ENCODE measurements at regions not wholly inside any gene's neighbourhood (a gene's known extent, or its start where the extent isn't known, plus 50 kb on each side); places are given as distances from the start of the nearest gene placed in this dataset.
"Not testable (repeated sequence)": the region's sequence is repeated elsewhere in the genome, so short reads cannot be mapped to it uniquely, and the experiment has no call there.

GRCh38 chr10:46645110-46645509 is 66.2 kb downstream of the SYT15 start:
- not testable (repeated sequence) for DNase-seq (ENCODE audit: low read depth)

DNA sequence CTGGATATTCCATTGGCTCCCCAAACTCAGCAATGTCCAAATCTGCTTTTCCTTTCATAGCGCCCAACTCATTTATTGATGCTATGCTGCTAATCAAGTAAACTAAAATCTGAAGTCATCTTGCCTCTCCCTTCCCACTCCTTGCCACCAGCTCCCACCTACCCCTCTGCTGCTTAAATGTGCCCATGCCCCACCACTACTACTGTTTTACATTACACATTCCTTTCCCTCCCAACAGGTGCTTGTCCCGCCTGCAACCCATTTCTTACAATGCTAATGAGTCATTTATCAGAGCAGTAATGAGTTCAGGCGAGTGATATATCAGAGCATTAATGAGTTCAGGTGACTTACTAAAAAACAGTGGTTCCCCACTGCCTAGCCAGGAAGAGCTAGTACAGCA is 67.2 kb downstream of the SYT15 start:
- not testable (repeated sequence) for DNase-seq (ENCODE audit: low read depth)

DNA sequence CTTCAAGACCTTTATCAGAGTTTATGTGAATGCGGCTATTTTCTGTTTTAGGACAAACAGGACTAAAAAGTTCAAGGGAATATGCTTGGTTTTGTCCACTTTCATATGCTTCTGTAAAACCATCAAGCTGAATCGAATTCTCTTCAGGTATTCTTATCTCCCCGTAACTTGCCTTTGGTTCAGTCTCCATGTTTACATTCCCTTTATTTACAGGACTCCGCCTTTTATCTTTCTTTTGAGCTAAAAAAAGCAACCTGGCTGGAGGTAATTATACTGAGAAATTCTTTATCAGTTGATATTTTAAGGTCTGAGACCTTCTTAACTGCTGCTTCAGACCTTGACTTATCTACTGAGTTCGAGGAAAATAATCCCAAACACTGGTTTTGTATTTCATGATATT is 72.0 kb downstream of the SYT15 start:
- DNase-seq (ENCODE audit: low read depth) = not testable (repeated sequence)

DNA sequence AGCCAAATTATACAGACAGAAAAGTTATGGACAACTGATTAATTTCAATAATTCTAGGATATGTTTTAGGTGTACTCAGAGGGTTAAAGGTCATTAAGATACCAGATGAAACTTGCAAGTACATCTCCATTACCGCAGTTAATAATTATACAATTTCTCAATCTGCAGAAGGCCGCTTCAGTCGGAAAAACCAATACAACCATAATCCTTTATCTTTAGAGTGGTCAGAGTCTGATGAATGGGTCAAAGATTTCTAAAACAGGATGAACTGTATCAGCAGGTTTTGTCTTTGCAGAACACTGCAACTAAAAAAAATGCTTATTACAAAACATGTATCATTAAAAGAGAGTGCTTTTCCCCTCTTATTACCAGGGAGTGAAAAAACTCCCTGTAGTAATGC is 78.5 kb downstream of the SYT15 start:
- DNase-seq (ENCODE audit: low read depth) = not testable (repeated sequence)

GRCh38 chr10:46660027-46660834 is 81.3 kb downstream of the SYT15 start:
- DNase-seq (ENCODE audit: low read depth) = not testable (repeated sequence)

GRCh38 chr10:46660835-46661164 is 81.9 kb downstream of the SYT15 start:
- DNase-seq (ENCODE audit: low read depth) = not testable (repeated sequence)

DNA sequence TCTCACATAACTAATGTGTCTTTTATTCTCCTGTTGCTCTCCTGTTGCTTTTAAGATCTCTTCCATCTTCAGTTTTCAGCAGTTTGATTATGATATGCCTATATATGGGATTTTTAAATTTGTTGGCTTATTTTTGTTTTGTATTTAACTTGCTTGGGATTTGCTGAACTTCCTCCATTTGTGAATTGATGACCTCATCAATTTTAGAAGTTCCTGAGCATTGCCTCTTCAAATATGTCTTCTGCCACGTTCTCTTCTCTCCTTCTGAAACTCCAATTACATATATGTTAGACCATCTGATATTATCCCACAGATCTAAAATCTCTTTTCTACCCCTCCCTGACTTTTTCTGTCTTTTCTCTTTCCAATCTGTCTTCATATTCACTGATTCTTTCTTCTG is 86.6 kb downstream of the SYT15 start:
- not testable (repeated sequence) for DNase-seq (ENCODE audit: low read depth)

DNA sequence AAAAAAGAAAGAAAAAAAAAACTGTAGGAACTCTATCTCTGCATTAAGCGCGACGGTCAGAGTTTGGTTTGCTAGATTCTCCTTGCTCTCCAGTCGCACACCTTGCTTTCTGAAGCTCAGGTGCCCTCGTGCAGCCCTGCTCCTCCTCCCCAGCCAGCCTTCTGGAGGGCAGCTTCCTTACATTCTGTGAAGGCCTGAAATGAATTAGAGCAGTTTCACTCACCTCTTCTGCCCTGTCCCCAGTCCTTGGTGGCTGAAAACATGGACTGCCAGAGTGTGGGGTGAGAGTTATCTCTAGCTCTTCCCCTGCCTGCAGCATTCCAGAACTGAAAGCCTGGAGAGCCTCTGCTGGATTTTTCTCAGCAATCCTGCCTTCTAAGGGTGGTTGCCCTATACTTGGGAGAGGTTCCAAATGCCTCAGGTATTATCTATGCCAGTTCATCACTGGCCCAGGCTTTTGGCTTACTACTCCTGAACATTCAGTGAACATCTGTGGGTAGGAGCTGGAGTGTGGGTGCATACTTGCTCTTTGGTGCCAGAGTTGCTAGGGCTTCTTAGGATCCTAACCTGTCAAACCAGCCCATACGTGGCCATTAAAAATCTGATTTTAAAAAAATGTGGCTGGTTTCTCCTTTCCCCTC is 89.5 kb downstream of the SYT15 start:
- not testable (repeated sequence) for DNase-seq (ENCODE audit: low read depth)

DNA sequence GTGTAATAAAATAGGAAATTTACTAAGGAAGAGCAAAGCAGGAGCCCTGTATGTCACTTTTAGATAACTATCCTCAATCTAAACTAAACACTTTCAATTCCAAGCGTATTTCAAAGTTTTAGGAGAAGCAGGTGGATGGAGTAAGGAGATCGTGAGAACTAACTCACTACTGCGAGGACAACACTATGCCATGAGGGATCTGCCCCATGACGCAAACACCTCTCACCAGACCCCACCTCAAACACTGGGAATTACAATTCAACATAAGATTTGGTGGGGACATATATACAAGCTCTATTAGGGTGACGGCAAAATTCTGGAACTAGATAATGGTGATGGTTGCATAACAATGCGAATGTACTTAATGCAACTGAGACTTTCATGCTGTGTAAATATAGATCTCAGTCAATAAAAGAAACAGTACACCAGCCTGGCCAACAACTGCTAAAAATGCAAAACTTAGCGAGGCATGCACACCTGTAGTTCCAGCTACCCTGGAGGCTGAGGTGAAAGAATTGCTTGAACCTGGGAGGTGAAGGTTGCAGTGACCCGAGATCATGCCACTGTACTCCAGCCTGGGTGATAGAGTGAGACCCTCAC is 99.0 kb downstream of the SYT15 start:
- not testable (repeated sequence) for DNase-seq (ENCODE audit: low read depth)

- DNase-seq (ENCODE audit: low read depth) = not testable (repeated sequence)
Observed at GRCh38 chr10:46691397-46691796, 112.5 kb downstream of the SYT15 start.

DNA sequence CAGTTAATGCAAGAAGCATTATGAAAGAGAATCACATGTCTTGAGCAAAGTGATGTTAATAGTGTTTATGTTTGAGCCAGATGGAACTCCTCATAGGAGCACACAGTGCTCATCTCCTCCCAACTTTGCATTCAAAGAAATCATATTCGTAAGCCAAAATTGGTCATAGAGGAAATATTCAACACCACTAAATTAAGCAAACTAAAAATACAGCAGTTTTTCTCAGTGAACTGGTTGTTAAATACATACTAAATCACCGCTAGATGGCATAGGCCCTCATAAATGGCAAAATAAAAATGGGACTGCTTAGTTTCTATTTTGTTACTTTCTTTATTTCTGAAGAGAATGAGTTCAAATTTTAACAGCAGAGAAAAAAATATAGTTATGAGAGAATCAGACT is 114.3 kb downstream of the SYT15 start:
- not testable (repeated sequence) for DNase-seq (ENCODE audit: low read depth)

- not testable (repeated sequence) for DNase-seq (ENCODE audit: low read depth)
Observed at GRCh38 chr10:46717264-46717663, 138.3 kb downstream of the SYT15 start.

- DNase-seq (ENCODE audit: low read depth) = not testable (repeated sequence)
Observed at GRCh38 chr10:46718014-46718413, 139.1 kb downstream of the SYT15 start.

- DNase-seq (ENCODE audit: low read depth) = peak; percentile 5
Observed at GRCh38 chr10:46720386-46720785, 141.5 kb downstream of the SYT15 start.

GRCh38 chr10:46720811-46721518 is 142.0 kb downstream of the SYT15 start:
- DNase-seq (ENCODE audit: low read depth) = not testable (repeated sequence)

DNA sequence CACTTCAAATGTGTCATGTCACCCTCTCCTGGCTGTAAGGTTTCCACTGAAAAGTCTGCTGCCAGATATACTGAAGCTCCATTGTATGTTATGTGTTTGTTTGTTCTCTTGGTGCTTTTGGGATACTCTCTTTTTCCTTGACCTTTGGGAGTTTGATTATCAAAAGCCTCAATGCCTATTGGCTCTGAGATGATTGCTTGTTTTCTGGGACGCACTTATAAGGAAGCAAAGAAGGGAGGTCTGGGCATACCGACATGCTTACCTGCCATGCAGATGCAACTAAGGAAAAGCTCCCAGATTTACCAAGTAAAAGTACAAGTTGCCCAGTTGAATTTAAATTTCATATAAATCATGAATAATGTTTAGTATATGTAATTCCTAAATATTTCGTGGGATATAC is 145.3 kb downstream of the SYT15 start:
- DNase-seq (ENCODE audit: low read depth) = not testable (repeated sequence)

- not testable (repeated sequence) for DNase-seq (ENCODE audit: low read depth)
Observed at GRCh38 chr10:46728359-46728758, 149.4 kb downstream of the SYT15 start.

- not testable (repeated sequence) for DNase-seq (ENCODE audit: low read depth)
Observed at GRCh38 chr10:46730729-46731128, 151.8 kb downstream of the SYT15 start.

DNA sequence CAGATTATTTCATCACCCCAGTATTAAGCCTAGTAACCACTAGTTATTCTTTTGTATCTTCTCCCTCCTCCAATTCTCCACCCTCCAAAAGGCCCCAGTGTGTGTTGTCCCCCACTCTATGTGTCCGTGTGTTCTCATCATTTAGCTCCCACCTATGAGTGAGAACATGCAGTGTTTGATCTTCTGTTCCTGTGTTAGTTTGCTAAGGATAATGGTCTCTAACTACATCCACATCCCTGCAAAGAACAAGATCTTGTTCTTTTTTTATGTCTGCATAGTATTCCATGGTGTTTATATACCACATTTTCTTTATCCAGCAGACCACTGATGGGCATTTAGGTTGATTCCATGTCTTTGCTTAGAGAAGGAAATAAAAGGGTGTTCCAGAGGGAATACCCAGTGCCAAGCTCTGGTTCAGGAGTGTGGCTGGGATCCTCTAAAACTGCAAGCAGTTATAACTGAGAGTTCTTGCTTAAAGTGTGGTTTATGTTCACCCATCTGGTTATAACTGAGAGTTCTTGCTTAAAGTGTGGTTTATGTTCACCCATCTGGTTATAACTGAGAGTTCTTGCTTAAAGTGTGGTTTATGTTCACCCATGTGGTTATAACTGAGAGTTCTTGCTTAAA is 154.8 kb downstream of the SYT15 start:
- DNase-seq (ENCODE audit: low read depth) = not testable (repeated sequence)

GRCh38 chr10:46734262-46734642 is 155.3 kb downstream of the SYT15 start:
- not testable (repeated sequence) for DNase-seq (ENCODE audit: low read depth)

DNA sequence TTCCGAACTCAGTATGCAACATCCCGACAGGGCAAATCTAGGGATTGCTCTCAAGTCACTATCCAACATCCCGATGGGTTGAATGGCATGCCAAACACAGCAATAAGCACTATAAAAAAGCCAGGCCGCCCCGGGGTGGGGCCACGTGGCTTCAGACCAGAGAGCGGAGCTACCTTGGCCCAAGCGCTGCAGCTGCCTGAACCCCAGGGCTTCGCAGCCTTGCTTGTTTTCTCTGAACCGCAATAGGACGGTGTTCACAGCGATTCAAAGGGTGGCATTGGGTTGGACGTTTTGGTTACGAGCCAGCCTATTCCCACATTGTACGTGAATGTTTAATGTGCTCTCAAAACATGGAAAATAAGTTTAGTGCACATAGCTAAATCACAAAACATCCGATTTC is 161.0 kb downstream of the SYT15 start:
- DNase-seq (ENCODE audit: low read depth) = not testable (repeated sequence)

DNA sequence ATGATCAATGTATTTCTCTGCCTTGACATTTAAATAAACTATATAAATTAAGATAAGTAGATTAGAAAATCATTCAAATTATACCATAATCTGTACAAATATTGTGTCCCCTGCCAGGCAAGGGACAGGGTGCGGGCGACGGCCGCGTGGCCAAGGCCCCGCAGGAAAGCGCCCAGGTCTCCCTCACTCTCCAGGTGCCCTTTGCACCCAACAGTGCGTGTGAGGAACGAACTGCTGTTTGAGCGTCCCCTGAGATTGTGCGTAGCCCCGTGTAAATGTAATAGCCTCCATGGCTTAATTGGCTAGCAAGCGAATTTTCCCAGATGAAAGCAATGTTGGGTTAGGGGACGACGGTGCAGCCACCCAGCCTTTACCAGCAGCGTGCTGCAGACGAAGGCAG is 161.4 kb downstream of the SYT15 start:
- DNase-seq (ENCODE audit: low read depth) = not testable (repeated sequence)

All from ELR (cell line).